Putamen (tissue), 1 donor: ENCODE measurements at regions not wholly inside any gene's neighbourhood (a gene's known extent, or its start where the extent isn't known, plus 50 kb on each side); places are given as distances from the start of the nearest gene placed in this dataset.

Source experiments
- DNase-seq: peaks from one replicate; pipeline ENCODE4 v3.0.0-alpha.2; 2016; ENCODE audit warnings: low spot score

GRCh38 chr2:67709835-67710234, 312.7 kb downstream of the ETAA1 start:
- no peak for DNase-seq

GRCh38 chr2:67712484-67712883, 315.4 kb downstream of the ETAA1 start:
- DNase-seq = no peak

GRCh38 chr2:67713376-67713775, 316.2 kb downstream of the ETAA1 start:
- DNase-seq = no peak

- DNase-seq = no peak
Observed at GRCh38 chr2:67716895-67717396, 319.8 kb downstream of the ETAA1 start.

GRCh38 chr2:67717692-67718091, 320.6 kb downstream of the ETAA1 start:
- no peak for DNase-seq

- DNase-seq = no peak
Observed at GRCh38 chr2:67719351-67719750, 322.2 kb downstream of the ETAA1 start.

- DNase-seq = no peak
Observed at GRCh38 chr2:67721516-67721915, 324.4 kb downstream of the ETAA1 start.

GRCh38 chr2:67724261-67724660, 327.1 kb downstream of the ETAA1 start:
- DNase-seq = no peak

GRCh38 chr2:67725731-67726130, 328.6 kb downstream of the ETAA1 start:
- DNase-seq = no peak

- no peak for DNase-seq
Observed at GRCh38 chr2:67726416-67726815, 329.3 kb downstream of the ETAA1 start.

GRCh38 chr2:67727131-67727530, 330.0 kb downstream of the ETAA1 start:
- no peak for DNase-seq

- DNase-seq = no peak
Observed at GRCh38 chr2:67727623-67728022, 330.5 kb downstream of the ETAA1 start.

GRCh38 chr2:67729474-67729873, 332.3 kb downstream of the ETAA1 start:
- DNase-seq = no peak

- DNase-seq = no peak
Observed at GRCh38 chr2:67733517-67733916, 329.3 kb downstream of the C1D start.

GRCh38 chr2:67752199-67752598, 310.6 kb downstream of the C1D start:
- no peak for DNase-seq

GRCh38 chr2:67752969-67753368, 309.8 kb downstream of the C1D start:
- DNase-seq = no peak

GRCh38 chr2:67755156-67755882, 307.5 kb downstream of the C1D start:
- DNase-seq = no peak

GRCh38 chr2:67760995-67761394, 301.8 kb downstream of the C1D start:
- DNase-seq = no peak

- DNase-seq = no peak
Observed at GRCh38 chr2:67771380-67771779, 291.4 kb downstream of the C1D start.

- DNase-seq = no peak
Observed at GRCh38 chr2:67772216-67773170, 290.3 kb downstream of the C1D start.

GRCh38 chr2:67773851-67774250, 289.0 kb downstream of the C1D start:
- no peak for DNase-seq

GRCh38 chr2:67776276-67776675, 286.5 kb downstream of the C1D start:
- no peak for DNase-seq

- DNase-seq = no peak
Observed at GRCh38 chr2:67777010-67777409, 285.8 kb downstream of the C1D start.
